DND-41 (cell line): ENCODE measurements at regions not wholly inside any gene's neighbourhood (a gene's known extent, or its start where the extent isn't known, plus 50 kb on each side); places are given as distances from the start of the nearest gene placed in this dataset.

ENCODE experiments used
- CTCF ChIP-seq: IDR thresholded peaks from 2 replicates; pipeline ENCODE4 v1.5.1; 2012; ENCODE audit warnings: borderline replicate concordance, low read length, moderate library complexity, mild to moderate bottlenecking; ENCODE audit not compliant: poor library complexity, severe bottlenecking; ENCODE audit errors: extremely low read depth
- EZH2 ChIP-seq: IDR thresholded peaks from 3 replicates; pipeline ENCODE4 v1.6.1; 2012; ENCODE audit warnings: borderline replicate concordance, low read depth, mild to moderate bottlenecking, moderate library complexity, low read length, inconsistent platforms; ENCODE audit not compliant: severe bottlenecking

GRCh38 chr11:112728716-112729115, 232.5 kb upstream of the NCAM1 start:
- TF ChIP-seq CTCF (no peak), EZH2 (no peak)
